KMS-11 (cell line): ENCODE measurements at regions not wholly inside any gene's neighbourhood (a gene's known extent, or its start where the extent isn't known, plus 50 kb on each side); places are given as distances from the start of the nearest gene placed in this dataset.

ENCODE experiments used
- H2AFZ ChIP-seq: fragments of 200-600 bp; sonication (generic); 2 replicates; pipeline ENCODE4 v1.6.1; 2016; ENCODE audit warnings: antibody characterized with exemption, mixed run types, low read depth
- H3K27ac ChIP-seq: fragments of 200-600 bp; sonication (generic); 2 replicates; pipeline ENCODE4 v1.6.1; 2016; ENCODE audit warnings: mild to moderate bottlenecking, mixed run types
- H3K27me3 ChIP-seq: fragments of 200-600 bp; sonication (generic); 2 replicates; pipeline ENCODE4 v1.6.1; 2017; ENCODE audit warnings: mild to moderate bottlenecking, low read depth, mixed run types, moderate library complexity; ENCODE audit not compliant: insufficient read depth
- H3K36me3 ChIP-seq: fragments of 200-600 bp; sonication (generic); 2 replicates; pipeline ENCODE4 v1.6.1; 2017; ENCODE audit warnings: mild to moderate bottlenecking, mixed run types; ENCODE audit not compliant: insufficient read depth
- H3K4me1 ChIP-seq: fragments of 200-600 bp; sonication (generic); 2 replicates; pipeline ENCODE4 v1.6.1; 2016; ENCODE audit warnings: mild to moderate bottlenecking, low read depth, mixed run types; ENCODE audit not compliant: poor library complexity, severe bottlenecking
- H3K4me2 ChIP-seq: fragments of 200-600 bp; sonication (generic); 2 replicates; pipeline ENCODE4 v1.7.0; 2016; ENCODE audit warnings: mild to moderate bottlenecking, mixed run types
- H3K4me3 ChIP-seq: fragments of 200-600 bp; sonication (generic); IDR thresholded peaks from 2 replicates; pipeline ENCODE4 v1.6.1; 2017; ENCODE audit warnings: low read depth, low read length, mixed read lengths; ENCODE audit not compliant: insufficient read depth
- H3K79me2 ChIP-seq: fragments of 200-600 bp; sonication (generic); 2 replicates; pipeline ENCODE4 v1.6.1; 2016; ENCODE audit warnings: low read depth, mixed run types; ENCODE audit not compliant: insufficient read depth
- H3K9ac ChIP-seq: fragments of 200-600 bp; sonication (generic); 2 replicates; pipeline ENCODE4 v1.6.1; 2016; ENCODE audit warnings: mild to moderate bottlenecking, mixed run types
- H4K20me1 ChIP-seq: fragments of 200-600 bp; sonication (generic); 2 replicates; pipeline ENCODE4 v1.6.1; 2016; ENCODE audit warnings: mild to moderate bottlenecking, mixed run types; ENCODE audit not compliant: insufficient read depth
- CTCF ChIP-seq: fragments of 200-600 bp; sonication (generic); conservative IDR thresholded peaks from 2 replicates; pipeline ENCODE4 v1.6.1; 2017; ENCODE audit warnings: low read depth, mild to moderate bottlenecking, antibody characterized with exemption, low read length, moderate library complexity, mixed read lengths

GRCh38 chr5:1672396-1672795 lies 127.2 kb downstream of the MRPL36 start:
- Histone ChIP-seq H2AFZ (no peak overlapping the region), H3K9ac (no peak overlapping the region), H3K4me3 (no peak overlapping the region), H4K20me1 (no peaks in the 10 kb centered on the region), H3K36me3 (no peaks in the 10 kb centered on the region), H3K4me1 (no peaks in the 10 kb centered on the region), H3K4me2 (no peak overlapping the region), H3K27me3 (no peaks in the 10 kb centered on the region), H3K27ac (no peak overlapping the region), H3K79me2 (no peaks in the 10 kb centered on the region)
- TF ChIP-seq CTCF, result no peak

- no peaks in the 10 kb centered on the region for H3K79me2 ChIP-seq
- H3K36me3 ChIP-seq, result no peaks in the 10 kb centered on the region
- no peak for TF ChIP-seq CTCF
- no peak overlapping the region for H3K9ac ChIP-seq
- peaks cover 3% of the 10 kb centered on the region for H3K4me1 ChIP-seq
- H2AFZ ChIP-seq, result no peak overlapping the region
- no peaks in the 10 kb centered on the region for H3K27me3 ChIP-seq
- H4K20me1 ChIP-seq, result no peaks in the 10 kb centered on the region
- H3K4me3 ChIP-seq, result no peak overlapping the region
- no peak overlapping the region for H3K27ac ChIP-seq
- no peak overlapping the region for H3K4me2 ChIP-seq
Observed at GRCh38 chr5:1671351-1671750, 128.3 kb downstream of the MRPL36 start.

GRCh38 chr5:1670351-1670750 lies 129.3 kb downstream of the MRPL36 start:
- no peak overlapping the region for H3K9ac ChIP-seq
- no peak for TF ChIP-seq CTCF
- H3K4me2 ChIP-seq, result no peak overlapping the region
- no peak overlapping the region for H3K27ac ChIP-seq
- no peaks in the 10 kb centered on the region; the same call in 1 of the 2 replicates for H3K27me3 ChIP-seq
- H3K4me3 ChIP-seq, result no peak overlapping the region
- no peaks in the 10 kb centered on the region for H4K20me1 ChIP-seq
- peaks cover 3% of the 10 kb centered on the region for H3K4me1 ChIP-seq
- no peaks in the 10 kb centered on the region for H3K79me2 ChIP-seq
- no peak overlapping the region for H2AFZ ChIP-seq
- H3K36me3 ChIP-seq, result no peaks in the 10 kb centered on the region

GRCh38 chr5:1669276-1670155 lies 130.1 kb downstream of the MRPL36 start:
- Histone ChIP-seq H3K79me2 (no peaks in the 10 kb centered on the region), H3K4me3 (no peak overlapping the region), H3K9ac (no peak overlapping the region), H3K27ac (no peak overlapping the region), H4K20me1 (no peaks in the 10 kb centered on the region), H3K36me3 (no peaks in the 10 kb centered on the region), H3K27me3 (peaks cover 1% of the 10 kb centered on the region; the same call in 1 of the 2 replicates), H3K4me1 (peaks cover 3% of the 10 kb centered on the region), H2AFZ (no peak overlapping the region), H3K4me2 (no peak overlapping the region)
- TF ChIP-seq CTCF, result no peak
